ENCODE measurements at regions not wholly inside any gene's neighbourhood (a gene's known extent, or its start where the extent isn't known, plus 50 kb on each side); places are given as distances from the start of the nearest gene placed in this dataset.
A peak's percentile ranks its signal among the peaks of the same experiment; 100 is the strongest.
"Not testable (repeated sequence)": the region's sequence is repeated elsewhere in the genome, so short reads cannot be mapped to it uniquely, and the experiment has no call there.

DNA sequence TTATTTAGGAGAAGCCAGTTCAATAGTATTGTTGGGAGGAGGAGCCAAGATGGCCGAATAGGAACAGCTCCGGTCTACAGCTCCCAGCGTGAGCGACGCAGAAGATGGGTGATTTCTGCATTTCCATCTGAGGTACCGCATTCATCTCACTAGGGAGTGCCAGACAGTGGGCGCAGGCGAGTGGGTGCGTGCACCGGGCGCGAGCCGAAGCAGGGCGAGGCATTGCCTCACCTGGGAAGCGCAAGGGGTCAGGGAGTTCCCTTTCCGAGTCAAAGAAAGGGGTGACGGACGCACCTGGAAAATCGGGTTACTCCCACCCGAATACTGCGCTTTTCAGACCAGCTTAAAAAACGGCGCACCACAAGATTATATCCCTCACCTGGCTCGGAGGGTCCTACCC, 403.2 kb upstream of the SMIM31 start:
- DNase-seq (ENCODE audit: low read depth, low spot score); H3K27ac ChIP-seq: not testable (repeated sequence)

DNA sequence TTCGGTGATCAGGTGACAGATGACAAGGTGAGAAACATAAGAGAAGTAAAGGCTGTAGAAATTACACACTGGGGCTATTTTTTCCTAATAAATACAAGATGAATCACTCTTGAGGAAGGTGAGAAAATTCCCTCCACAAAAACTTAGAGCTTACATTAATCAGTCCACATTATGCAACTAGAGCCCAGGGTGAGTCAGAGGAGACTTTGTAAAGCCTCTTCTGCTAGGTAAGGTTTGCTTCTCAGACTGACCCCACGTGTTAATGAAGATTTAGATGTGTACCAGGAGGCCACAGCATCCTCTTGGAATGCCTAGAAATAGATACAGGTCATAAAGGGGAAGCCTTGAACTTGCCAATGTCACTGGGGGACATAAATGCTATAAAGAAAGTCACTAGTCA, 396.0 kb upstream of the SMIM31 start:
- DNase-seq (ENCODE audit: low read depth, low spot score): peak; percentile 58
- no peak overlapping the region for H3K27ac ChIP-seq

DNA sequence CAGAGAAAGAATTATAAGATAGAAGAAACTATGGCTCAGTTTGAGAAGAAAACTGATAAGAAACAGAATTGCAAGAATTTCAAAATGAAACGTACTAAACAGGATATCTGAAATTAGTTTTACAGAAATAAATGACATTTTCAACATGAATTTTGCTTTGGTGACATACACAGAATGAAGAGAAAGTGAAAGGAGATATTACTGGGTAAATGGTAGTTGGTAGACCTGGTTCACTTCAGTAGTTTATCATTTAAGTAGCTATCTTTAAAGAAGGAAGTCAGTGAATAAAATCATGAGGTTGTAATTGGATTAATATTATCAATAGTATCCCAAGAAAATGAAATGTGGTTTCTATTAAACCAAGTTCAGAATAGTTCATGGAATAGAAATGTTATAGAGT, 395.5 kb upstream of the SMIM31 start:
- no peak overlapping the region for H3K27ac ChIP-seq
- DNase-seq (ENCODE audit: low read depth, low spot score): no peak

DNA sequence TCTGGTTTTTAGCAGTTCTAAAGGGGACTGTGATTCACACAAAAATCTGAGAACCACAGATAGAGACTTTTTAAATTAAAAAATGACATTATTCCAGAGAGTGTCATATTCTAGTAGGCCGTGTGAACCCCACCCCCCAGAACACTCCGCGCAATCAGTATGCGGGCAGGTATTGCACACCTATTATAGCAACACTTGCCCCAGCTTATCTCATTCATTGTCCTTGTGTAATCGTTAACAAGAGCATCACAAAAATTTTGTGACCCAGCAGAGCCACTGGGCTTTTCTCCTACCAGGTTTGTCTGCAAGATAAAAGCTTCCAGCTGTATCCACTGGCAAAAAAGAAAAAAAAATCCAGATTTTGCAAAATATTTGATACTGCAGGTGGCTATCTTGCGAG, 394.1 kb upstream of the SMIM31 start:
- H3K27ac ChIP-seq: no peak overlapping the region
- no peak for DNase-seq (ENCODE audit: low read depth, low spot score)

DNA sequence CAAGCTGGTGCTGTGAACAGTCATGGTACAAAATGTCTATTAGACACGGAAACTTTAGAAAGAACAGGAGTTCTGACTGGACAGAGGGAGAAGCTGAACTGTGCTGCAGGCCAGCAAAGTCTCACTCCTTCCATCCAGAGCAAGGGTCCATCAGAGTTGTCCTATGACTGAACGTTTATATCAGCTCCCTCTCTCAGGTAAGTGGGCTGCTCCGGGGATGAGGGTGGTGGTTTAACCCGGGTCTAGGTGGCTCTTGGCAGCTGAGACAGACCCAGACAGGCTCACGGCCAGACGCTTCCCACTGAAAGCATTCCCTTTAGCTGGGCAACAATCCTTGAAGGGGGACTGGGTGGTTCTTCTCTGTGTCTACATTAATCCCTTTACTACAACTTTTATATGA, 385.0 kb upstream of the SMIM31 start:
- H3K27ac ChIP-seq: no peak overlapping the region

DNA sequence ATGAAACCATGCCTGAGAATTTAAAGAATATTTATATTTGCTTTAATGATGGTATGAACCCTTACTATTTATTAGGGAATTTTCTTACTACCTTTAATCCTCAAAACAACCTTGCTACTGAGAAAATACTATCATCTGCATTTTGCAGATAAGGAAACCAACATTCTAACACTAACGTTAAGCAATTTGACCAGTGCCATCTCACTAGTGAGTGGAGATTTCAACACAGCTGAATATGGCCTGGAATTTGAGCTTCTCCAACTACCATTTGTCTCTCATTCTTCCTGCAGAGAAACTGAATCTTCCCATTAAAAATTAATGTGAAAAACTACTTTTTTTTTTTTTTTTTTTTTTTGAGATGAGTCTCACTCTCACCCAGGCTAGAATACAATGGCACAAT, 380.9 kb upstream of the SMIM31 start:
- DNase-seq (ENCODE audit: low read depth, low spot score): no peak

More for the DNA sequence above, 385.0 kb upstream of the SMIM31 start:
- DNase-seq (ENCODE audit: low read depth, low spot score): no peak

DNA sequence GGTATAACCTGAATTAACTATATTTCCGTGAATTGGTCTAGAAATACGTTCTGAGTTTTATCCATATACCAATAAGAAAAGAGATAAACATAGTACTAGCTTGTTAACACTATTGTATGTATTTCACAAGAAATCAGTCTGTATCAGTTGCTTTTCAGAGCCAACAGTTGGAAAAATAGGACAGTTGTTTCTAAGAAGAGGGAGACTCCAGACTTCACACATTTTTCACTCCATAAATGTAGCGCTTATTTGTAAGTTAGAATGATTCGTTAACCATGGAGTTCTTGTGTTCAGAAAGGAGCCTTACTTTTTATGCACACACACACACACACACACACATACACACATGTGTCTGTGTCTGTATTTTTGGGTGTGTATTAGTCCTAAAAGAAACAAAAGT, 376.7 kb upstream of the SMIM31 start:
- H3K27ac ChIP-seq: no peak overlapping the region
- DNase-seq (ENCODE audit: low read depth, low spot score): no peak

More for the DNA sequence above, 380.9 kb upstream of the SMIM31 start:
- H3K27ac ChIP-seq: no peak overlapping the region

DNA sequence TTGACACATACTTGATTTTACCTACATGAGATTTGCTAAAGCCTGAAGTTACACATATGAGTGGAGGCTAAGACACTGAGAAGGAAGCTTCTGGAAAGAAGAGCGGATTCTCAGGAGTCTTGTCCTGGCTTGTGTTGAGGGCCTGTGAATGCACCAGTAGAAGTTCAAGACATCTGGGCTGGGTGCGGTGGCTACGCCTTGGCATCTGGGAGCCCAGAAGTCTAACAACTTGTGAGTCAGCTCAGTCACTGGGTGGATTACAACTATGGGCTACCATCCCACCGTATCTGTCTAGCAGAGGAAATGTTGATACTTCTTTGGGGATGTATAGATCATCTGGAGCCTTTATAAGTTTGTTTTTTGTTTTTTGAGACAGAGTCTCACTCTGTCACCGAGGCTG, 375.6 kb upstream of the SMIM31 start:
- DNase-seq (ENCODE audit: low read depth, low spot score): no peak
- no peak overlapping the region for H3K27ac ChIP-seq

DNA sequence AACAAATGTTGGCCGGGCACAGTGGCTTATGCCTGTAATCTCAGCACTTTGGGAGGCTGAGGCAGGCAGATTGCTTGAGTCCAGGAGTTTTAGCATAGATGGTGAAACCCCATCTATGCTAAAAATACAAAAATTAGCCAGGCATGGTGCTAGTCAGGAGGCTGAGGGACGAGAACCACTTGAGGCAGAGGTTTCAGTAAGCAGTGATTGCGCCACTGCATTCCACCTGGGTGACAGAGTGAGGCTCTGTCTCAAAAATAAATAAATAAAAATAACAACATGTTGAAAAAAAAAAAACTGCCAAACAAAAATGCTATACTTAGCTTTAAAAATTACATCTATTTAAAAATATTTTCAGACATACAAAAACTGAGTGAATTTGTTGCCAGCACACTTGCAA, 374.2 kb upstream of the SMIM31 start:
- H3K27ac ChIP-seq: no peak overlapping the region
- DNase-seq (ENCODE audit: low read depth, low spot score): no peak

DNA sequence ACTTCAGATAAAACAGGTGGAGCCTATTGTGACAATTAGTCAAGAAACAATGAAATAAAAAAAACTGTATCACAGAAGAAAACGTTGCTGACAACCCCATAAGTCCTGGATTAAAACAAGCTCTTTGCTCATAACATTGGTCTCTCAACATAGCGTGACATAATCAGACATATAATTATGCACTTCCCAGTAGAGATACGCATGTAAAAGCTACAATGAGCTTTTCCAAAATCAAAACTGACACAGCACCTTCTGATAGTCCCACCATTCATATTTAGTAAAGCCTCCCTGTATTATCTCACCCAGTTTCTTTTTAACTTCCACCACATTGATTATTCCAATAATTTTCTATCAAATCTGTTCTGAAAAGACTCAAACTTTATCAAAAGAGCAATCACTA, 372.1 kb upstream of the SMIM31 start:
- no peak overlapping the region for H3K27ac ChIP-seq
- DNase-seq (ENCODE audit: low read depth, low spot score): no peak

DNA sequence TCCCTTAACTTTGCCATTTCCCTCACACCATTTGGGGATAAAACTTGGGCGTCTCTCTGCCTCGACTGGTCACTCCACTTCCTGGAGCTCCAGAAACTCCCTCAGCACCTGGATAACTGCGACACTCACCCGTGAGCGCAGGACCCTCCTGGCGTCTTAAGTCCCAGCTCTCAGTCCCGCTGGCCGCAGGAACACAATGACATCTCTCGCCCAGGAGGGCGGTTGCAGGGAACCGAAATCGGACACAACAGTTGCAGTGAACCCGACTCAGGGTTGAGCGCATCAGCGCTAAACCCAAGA, 370.9 kb upstream of the SMIM31 start:
- H3K27ac ChIP-seq: no peak overlapping the region
- no peak for DNase-seq (ENCODE audit: low read depth, low spot score)

DNA sequence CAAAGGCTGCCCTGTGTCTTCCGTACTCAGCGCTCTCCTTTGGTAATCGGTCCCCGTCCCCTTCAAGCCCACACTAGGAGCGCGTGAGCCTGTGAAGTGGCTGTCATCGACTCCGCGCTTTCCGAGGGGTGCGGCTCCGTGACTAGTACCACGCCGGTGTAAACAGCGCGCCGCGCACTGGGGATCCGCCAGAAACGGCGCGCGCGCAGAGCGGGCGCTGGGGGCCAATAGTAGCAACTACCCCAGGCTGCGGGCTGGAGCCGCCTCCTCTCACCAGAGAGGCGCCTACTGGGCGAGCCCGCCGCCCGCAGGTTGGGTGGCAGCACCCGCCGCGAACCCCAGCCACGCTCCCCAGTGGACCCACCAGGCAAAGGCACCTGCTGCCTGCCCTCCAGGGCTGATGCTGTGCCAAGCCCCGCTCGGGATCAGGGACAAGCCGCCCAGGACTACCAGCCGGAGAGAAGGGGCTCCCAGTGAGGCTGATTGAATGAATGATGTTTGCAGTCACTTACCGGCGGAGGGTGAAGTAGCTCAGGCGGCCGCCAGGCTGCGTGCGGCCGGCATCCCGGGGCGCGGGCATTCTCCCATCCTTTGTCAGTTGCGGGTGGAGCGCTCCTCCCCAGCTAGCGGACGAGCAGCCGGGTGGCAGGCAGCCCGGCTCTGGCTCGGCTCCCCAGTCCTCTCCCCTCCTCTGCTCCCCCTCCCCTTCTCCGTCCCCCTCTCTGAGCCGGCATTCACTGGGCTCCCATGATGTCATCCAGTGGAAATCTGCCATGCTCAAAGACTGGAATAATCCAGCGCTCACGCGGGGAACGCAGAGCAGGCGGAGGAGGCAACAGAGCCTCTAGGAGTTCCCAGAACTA, 370.3 kb upstream of the SMIM31 start:
- DNase-seq (ENCODE audit: low read depth, low spot score): no peak
- no peak overlapping the region for H3K27ac ChIP-seq

DNA sequence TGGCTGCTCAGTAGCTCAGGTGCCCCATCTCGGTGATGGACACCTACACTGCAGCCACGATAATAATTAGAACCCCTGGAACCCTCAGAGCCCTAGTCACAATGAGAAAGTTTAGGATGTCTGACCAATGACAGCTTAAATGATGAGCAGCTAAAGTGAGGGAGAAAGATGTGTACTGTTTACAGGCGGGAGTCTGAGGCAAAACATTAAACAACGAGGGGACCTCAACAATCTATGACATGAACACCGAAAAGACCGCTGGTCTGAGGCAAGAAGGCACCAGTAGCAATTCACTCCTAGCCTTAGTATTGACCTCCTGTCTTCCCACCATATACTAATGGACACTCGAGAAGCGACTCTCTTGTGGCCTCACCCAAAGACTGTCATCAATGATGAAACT, 369.5 kb upstream of the SMIM31 start:
- H3K27ac ChIP-seq: no peak overlapping the region
- DNase-seq (ENCODE audit: low read depth, low spot score): no peak

DNA sequence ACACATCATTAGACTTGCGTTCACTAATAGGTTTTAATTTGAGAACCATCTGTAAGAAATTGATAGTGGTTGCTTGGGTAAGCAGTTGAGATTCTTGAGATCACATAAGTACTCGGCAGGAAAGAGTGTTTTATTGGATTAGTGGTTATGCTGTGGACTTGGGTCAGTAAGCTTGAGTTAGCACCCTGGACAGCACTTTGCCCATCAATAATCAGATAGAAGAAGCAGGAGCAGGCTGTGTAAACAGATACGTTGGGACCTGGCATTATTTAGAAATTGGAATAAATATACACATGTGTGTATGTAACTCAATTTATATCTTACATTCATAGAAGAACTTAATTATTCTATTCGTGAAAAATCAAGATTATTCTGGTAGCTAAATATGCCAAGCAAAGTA, 357.5 kb upstream of the SMIM31 start:
- H3K27ac ChIP-seq: no peak overlapping the region
- no peak for DNase-seq (ENCODE audit: low read depth, low spot score)

DNA sequence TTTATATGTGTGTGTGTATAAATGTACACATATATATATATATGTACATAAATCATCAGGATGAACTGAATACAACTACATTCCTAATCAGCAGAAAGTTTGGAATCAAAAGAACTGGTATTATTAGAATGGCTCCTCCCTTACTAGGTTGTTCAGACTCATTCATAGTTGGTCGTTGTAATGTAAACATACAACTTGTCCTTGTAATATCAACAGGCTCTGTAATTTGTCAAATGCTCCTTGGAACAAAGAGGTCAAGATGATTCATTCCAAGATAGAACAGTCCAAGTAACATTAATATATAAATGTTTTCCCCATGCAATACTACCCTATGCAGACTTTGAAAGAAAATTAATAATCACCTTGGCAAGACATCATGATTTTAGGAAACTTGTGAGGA, 351.4 kb upstream of the SMIM31 start:
- no peak overlapping the region for H3K27ac ChIP-seq

DNA sequence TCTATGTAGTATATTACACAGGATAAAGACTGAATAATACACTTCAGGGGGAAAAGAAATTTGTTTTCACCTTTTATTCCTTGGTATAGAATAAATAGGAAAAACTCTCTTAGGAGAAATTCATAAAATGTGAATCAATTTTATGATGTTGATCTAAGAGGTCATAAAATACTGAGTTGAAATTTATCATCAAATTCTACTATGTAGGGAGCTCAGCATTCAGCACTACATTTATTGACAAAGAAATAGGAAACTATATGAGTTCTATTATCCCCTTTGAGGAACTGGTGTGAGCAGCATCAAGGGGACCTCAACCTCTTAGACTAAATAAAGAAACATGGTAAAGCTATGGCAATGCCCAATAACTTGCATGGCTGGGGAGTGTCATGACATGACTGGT, 348.2 kb upstream of the SMIM31 start:
- H3K27ac ChIP-seq: no peak overlapping the region

More for the DNA sequence above, 351.4 kb upstream of the SMIM31 start:
- DNase-seq (ENCODE audit: low read depth, low spot score): no peak

DNA sequence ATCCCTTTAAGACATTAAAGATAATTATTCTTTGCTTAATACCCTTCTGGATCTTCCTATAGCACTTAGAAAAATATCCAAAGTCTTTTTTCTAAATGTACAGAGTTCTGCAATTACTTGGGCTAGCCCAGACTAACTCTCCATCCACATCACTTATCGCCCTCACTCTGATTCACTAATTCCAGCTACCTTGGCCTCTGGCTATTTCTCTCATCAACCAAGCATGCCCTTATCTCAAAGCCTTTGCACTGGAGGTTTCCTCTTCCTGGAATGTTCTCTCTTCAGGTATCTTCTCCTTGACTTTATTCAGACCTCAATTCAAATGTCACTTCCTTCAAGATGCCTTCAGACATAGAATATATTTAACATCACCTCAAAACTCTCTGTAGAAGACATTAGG, 345.1 kb upstream of the SMIM31 start:
- H3K27ac ChIP-seq: no peak overlapping the region
- DNase-seq (ENCODE audit: low read depth, low spot score): no peak

More for the DNA sequence above, 348.2 kb upstream of the SMIM31 start:
- no peak for DNase-seq (ENCODE audit: low read depth, low spot score)

DNA sequence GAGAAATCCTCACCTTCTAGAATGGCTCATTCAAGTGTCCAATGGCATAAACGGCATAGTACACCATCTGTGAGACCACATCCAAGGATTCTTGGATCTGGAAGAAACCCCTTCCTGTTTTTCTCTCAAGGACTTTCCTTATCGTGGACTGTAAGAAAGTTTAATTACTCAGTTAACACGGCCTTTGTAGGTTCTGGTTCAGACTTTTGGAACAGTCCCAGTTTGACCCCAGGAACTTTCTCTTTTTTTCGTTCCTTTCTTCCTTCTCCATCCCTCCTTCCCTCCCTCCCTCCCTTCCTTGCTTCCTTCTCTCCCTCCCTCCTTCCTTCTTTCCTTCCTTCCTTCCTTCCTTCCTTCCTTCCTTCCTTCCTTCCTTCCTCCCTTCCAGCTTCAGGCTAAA, 343.5 kb upstream of the SMIM31 start:
- no peak for DNase-seq (ENCODE audit: low read depth, low spot score)
- H3K27ac ChIP-seq: no peak overlapping the region

DNA sequence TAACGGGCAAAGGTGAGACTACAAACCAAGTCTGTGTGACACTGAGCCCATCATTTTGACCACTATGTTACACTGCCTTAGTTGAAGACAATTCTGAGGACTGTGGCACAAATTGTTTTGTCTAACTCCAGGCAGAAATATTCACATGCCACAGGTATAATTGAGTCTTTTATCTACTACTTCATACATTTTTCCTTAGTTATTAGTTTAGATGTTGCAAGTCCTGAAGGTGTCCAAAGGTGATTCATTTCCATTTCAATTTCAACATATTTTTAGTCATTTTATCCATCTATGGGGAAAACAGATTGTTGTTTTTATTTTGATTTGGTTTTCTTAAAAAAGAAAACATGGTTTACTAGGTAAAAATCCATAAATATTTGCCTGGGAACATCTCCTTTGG, 341.7 kb upstream of the SMIM31 start:
- no peak for DNase-seq (ENCODE audit: low read depth, low spot score)
- no peak overlapping the region for H3K27ac ChIP-seq

DNA sequence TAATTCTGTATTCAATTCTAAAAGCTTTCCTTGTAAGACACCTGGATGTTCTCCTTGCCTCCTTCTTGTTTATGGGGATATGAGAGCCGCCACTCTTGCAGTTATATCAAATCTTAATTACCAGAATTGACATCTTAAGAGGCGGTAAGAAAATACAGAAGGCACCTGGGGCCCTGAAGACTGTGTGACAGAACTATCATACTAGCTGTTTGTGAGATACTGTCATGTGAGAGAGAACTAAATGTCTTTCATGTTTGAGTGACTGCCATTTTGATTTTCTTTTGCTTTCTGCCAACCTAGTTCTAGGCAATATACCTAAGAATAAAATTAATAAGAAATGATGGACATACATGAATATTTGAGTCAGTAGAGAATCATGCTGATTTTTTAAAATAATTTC, 340.2 kb upstream of the SMIM31 start:
- no peak overlapping the region for H3K27ac ChIP-seq
- DNase-seq (ENCODE audit: low read depth, low spot score): no peak

DNA sequence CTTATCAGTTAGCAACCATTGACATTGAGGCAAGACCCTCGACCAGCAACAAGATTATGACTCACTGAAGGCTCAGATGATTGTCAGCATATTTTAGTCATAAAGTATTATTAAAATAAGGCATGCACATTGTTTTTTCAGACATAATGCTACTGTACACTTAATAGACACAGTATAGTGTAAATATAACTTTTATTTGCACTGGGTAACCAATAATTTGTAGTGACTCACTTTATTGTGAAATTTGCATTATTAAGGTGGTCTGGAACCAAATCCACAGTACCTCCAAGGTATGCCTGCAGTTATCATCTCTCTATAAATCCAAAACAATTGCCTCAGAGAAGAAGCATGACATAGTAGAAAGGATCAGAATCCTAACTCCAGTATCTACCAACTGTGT, 330.1 kb upstream of the SMIM31 start:
- DNase-seq (ENCODE audit: low read depth, low spot score): no peak

DNA sequence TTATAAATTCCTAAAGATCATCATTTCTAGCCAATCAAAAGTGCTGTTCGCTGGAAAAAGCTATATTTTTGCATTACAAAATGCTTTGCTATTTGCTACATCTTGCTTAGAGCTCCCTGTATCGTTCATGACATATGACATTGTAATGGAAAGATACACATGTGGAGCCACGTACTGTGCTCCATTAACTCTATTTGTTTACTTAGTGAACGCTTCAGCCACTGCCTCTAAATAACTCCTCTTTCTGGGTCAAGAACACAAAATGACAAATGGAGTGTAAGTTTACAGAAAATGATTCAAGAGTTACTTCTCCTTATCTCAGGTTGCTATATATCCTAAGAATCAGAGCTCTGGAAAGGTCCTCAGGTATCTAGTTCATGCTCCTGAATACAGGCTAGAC, 329.1 kb upstream of the SMIM31 start:
- no peak overlapping the region for H3K27ac ChIP-seq
- no peak for DNase-seq (ENCODE audit: low read depth, low spot score)

More for the DNA sequence above, 330.1 kb upstream of the SMIM31 start:
- no peak overlapping the region for H3K27ac ChIP-seq

DNA sequence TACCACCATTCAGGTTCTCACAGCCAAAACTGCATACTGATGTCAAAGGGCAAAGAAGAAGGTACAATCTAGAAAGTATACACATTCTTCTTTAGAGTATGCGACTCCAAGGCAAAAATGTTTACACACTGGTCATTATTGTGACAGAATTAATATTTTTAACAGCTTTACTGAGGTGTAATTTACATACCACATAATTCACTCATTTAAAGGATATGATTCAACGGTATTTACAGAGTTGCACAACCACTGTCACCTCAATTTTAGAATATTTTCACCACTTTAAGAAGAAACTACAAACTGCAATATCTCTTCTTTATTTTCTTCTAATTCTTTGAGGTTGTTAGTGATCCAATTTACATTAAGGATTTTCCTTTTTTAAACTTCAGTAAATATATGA, 325.4 kb upstream of the SMIM31 start:
- DNase-seq (ENCODE audit: low read depth, low spot score): no peak
- no peak overlapping the region for H3K27ac ChIP-seq

Data from epithelial cell of prostate (primary cell).